ENCODE measurements at regions not wholly inside any gene's neighbourhood (a gene's known extent, or its start where the extent isn't known, plus 50 kb on each side); places are given as distances from the start of the nearest gene placed in this dataset.

- no peak for TF ChIP-seq ZZZ3 (CRISPR knock-in tag; IDR thresholded peaks at IDR 0.05; ENCODE audit: borderline replicate concordance)
- no peak for TF ChIP-seq BHLHE40 (IDR thresholded peaks at IDR 0.05; ENCODE audit: low read length)
- TF ChIP-seq EZH2 (conservative IDR thresholded peaks at IDR 0.05; ENCODE audit: low read depth, low read length), result no peak
- TF ChIP-seq MAFK (conservative IDR thresholded peaks at IDR 0.05 in 1 of 2, IDR thresholded peaks at IDR 0.05 in 1 of 2; ENCODE audit: low read length in 2 of 2), result no peak
- no peak for TF ChIP-seq MLLT10 (CRISPR knock-in tag; IDR thresholded peaks at IDR 0.05)
- TF ChIP-seq ZNF383 (CRISPR knock-in tag; IDR thresholded peaks at IDR 0.05; ENCODE audit: borderline replicate concordance), result no peak
- no peak for TF ChIP-seq REST (IDR thresholded peaks at IDR 0.05; ENCODE audit: borderline replicate concordance in 1 of 2, low read depth in 1 of 2, low read length in 2 of 2)
- TF ChIP-seq CAMTA2 (CRISPR knock-in tag; IDR thresholded peaks at IDR 0.05; ENCODE audit: borderline replicate concordance), result no peak
- no peak for TF ChIP-seq POLR2AphosphoS5 (IDR thresholded peaks at IDR 0.05; ENCODE audit: low read depth, low read length)
- no peak for TF ChIP-seq SMARCE1 (IDR thresholded peaks at IDR 0.05; ENCODE audit: borderline replicate concordance)
- no peak for TF ChIP-seq FOXP1 (IDR thresholded peaks at IDR 0.05)
- no peak for TF ChIP-seq FOXP1 (CRISPR knock-in tag; IDR thresholded peaks at IDR 0.05)
Measured at GRCh38 chr4:38294238-38294637, 334.0 kb downstream of the PTTG2 start.
